NCI-H2196 treated with DMSO at 0.1 percent for 48 hours (cell line): ENCODE measurements at regions not wholly inside any gene's neighbourhood (a gene's known extent, or its start where the extent isn't known, plus 50 kb on each side); places are given as distances from the start of the nearest gene placed in this dataset.

ENCODE experiments used
- DNase-seq: peaks from one replicate; lab custom pipeline; 2025; ENCODE audit not compliant: unreplicated experiment; lab: John Stamatoyannopoulos, UW

GRCh38 chr3:170784406-170784805, 85.6 kb downstream of the RPL22L1 start:
- DNase-seq: no peak

- DNase-seq: no peak
These were observed 89.0 kb downstream of the RPL22L1 start for GRCh38 chr3:170780955-170781354.

GRCh38 chr3:170780471-170780870, 89.5 kb downstream of the RPL22L1 start:
- DNase-seq: no peak

- no peak for DNase-seq
These were observed 91.5 kb downstream of the RPL22L1 start for GRCh38 chr3:170778240-170779217.

- no peak for DNase-seq
These were observed 92.5 kb downstream of the RPL22L1 start for GRCh38 chr3:170777564-170777926.

- DNase-seq: no peak
These were observed 93.0 kb downstream of the RPL22L1 start for GRCh38 chr3:170776887-170777563.

- DNase-seq: no peak
These were observed 96.1 kb downstream of the RPL22L1 start for GRCh38 chr3:170773682-170774425.

- DNase-seq: no peak
These were observed 97.8 kb downstream of the RPL22L1 start for GRCh38 chr3:170772175-170772574.

- no peak for DNase-seq
These were observed 101.6 kb downstream of the RPL22L1 start for GRCh38 chr3:170768334-170768801.

GRCh38 chr3:170767576-170767941, 102.4 kb downstream of the RPL22L1 start:
- DNase-seq: no peak

GRCh38 chr3:170766823-170767575, 103.0 kb downstream of the RPL22L1 start:
- no peak for DNase-seq

GRCh38 chr3:170766253-170766652, 103.7 kb downstream of the RPL22L1 start:
- no peak for DNase-seq

- DNase-seq: no peak
These were observed 104.4 kb downstream of the RPL22L1 start for GRCh38 chr3:170765419-170766078.

- DNase-seq: no peak
These were observed 106.0 kb downstream of the RPL22L1 start for GRCh38 chr3:170764017-170764416.

- DNase-seq: no peak
These were observed 107.9 kb downstream of the RPL22L1 start for GRCh38 chr3:170762064-170762463.

GRCh38 chr3:170761103-170761502, 108.9 kb downstream of the RPL22L1 start:
- no peak for DNase-seq

- DNase-seq: no peak
These were observed 109.8 kb downstream of the RPL22L1 start for GRCh38 chr3:170760174-170760526.

GRCh38 chr3:170759511-170760173, 110.4 kb downstream of the RPL22L1 start:
- DNase-seq: no peak

- no peak for DNase-seq
These were observed 113.0 kb downstream of the RPL22L1 start for GRCh38 chr3:170757038-170757437.

GRCh38 chr3:170754311-170754693, 115.7 kb downstream of the RPL22L1 start:
- no peak for DNase-seq
